C4-2B (cell line): ENCODE measurements at regions not wholly inside any gene's neighbourhood (a gene's known extent, or its start where the extent isn't known, plus 50 kb on each side); places are given as distances from the start of the nearest gene placed in this dataset.
"Not testable (repeated sequence)": the region's sequence is repeated elsewhere in the genome, so short reads cannot be mapped to it uniquely, and the experiment has no call there.

Source experiments
- H3K27ac ChIP-seq: fragments of 450-650 bp; 2 replicates; pipeline ENCODE4 v1.5.1; 2017
- CTCF ChIP-seq: fragments of 450-650 bp; conservative IDR thresholded peaks from 2 replicates; pipeline ENCODE4 v1.5.1; 2017; ENCODE audit warnings: mild to moderate bottlenecking
- ZFX ChIP-seq: fragments of 450-650 bp; IDR thresholded peaks from 2 replicates; pipeline ENCODE4 v1.6.1; 2017

- no peak overlapping the region for H3K27ac ChIP-seq
- no peak for TF ChIP-seq ZFX
- TF ChIP-seq CTCF = no peak
These were observed 725.0 kb upstream of the HS3ST5 start for GRCh38 chr6:115067690-115068447.

GRCh38 chr6:115064680-115065079 lies 721.9 kb upstream of the HS3ST5 start:
- no peak overlapping the region for H3K27ac ChIP-seq
- TF ChIP-seq CTCF = no peak

GRCh38 chr6:115060581-115060980 lies 717.8 kb upstream of the HS3ST5 start:
- TF ChIP-seq CTCF = no peak
- no peak for TF ChIP-seq ZFX
- H3K27ac ChIP-seq = no peak overlapping the region

GRCh38 chr6:115058414-115059211 lies 715.8 kb upstream of the HS3ST5 start:
- TF ChIP-seq ZFX = no peak
- TF ChIP-seq CTCF = no peak
- H3K27ac ChIP-seq = no peak overlapping the region

GRCh38 chr6:115055579-115055978 lies 712.8 kb upstream of the HS3ST5 start:
- TF ChIP-seq CTCF (no peak), ZFX (no peak)
- H3K27ac ChIP-seq = no peak overlapping the region

GRCh38 chr6:115054242-115054641 lies 711.4 kb upstream of the HS3ST5 start:
- H3K27ac ChIP-seq = not testable (repeated sequence)

GRCh38 chr6:115053169-115053860 lies 710.5 kb upstream of the HS3ST5 start:
- TF ChIP-seq ZFX = no peak
- no peak for TF ChIP-seq CTCF
- H3K27ac ChIP-seq = no peak overlapping the region
